ENCODE measurements at regions not wholly inside any gene's neighbourhood (a gene's known extent, or its start where the extent isn't known, plus 50 kb on each side); places are given as distances from the start of the nearest gene placed in this dataset.

DNA sequence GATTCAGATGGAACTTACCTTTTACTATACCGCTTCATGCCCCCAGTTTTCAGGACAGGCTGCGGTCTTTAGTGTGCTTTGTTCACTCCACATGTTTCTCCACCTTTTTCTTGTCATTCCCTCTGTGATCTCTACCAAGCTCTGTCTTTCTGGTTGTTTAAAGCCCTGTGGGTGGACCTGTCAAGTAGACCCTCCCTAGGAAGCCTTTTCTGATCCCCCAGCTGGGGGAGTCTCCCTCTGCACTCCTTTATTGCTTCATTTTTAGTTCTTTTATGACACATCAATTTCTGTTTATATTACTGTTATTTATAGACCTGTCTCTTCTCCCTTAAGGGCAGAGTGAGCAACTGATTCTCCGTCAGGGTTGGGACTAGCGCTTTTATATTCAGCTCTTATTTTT, 150.2 kb downstream of the C4orf33 start:
- no peak overlapping the region for H3K4me3 ChIP-seq (replicated peaks; ENCODE audit: low read depth, low read length)
- TF ChIP-seq, protein P1, sequence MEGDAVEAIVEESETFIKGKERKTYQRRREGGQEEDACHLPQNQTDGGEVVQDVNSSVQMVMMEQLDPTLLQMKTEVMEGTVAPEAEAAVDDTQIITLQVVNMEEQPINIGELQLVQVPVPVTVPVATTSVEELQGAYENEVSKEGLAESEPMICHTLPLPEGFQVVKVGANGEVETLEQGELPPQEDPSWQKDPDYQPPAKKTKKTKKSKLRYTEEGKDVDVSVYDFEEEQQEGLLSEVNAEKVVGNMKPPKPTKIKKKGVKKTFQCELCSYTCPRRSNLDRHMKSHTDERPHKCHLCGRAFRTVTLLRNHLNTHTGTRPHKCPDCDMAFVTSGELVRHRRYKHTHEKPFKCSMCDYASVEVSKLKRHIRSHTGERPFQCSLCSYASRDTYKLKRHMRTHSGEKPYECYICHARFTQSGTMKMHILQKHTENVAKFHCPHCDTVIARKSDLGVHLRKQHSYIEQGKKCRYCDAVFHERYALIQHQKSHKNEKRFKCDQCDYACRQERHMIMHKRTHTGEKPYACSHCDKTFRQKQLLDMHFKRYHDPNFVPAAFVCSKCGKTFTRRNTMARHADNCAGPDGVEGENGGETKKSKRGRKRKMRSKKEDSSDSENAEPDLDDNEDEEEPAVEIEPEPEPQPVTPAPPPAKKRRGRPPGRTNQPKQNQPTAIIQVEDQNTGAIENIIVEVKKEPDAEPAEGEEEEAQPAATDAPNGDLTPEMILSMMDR (IDR thresholded peaks at IDR 0.05; ENCODE audit: low read length, missing control alignments) = no peak
- DNase-seq (ENCODE audit: low read depth) = no peak

DNA sequence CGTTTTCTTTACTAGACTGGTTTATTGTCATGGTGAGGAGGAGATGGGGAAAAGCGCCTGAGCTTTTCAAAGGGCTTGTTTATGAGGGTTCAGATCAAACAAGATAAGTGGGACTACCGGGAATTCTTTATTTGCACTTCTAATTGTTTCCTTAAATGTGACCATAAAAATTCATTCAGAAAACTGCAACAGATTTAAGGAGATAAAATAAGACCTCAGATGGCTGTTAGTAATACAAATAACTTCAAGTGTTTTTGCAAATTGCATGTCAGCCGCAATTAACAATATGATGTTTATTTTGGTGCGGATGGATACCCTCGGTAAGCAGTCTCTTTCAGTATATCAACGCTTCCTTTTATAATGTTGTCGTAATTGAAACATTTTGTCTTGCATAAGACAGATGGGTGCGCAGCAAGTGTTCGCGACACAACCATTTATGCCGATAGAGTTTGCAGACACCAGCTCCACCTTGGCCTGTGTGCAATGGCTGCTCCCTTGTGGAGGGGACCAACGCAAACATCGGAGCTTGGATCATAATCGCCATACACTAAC, 151.0 kb downstream of the C4orf33 start:
- TF ChIP-seq, protein P1 (IDR thresholded peaks at IDR 0.05; ENCODE audit: low read length, missing control alignments) = no peak
- DNase-seq (ENCODE audit: low read depth) = no peak
- no peak overlapping the region for H3K4me3 ChIP-seq (replicated peaks; ENCODE audit: low read depth, low read length)

DNA sequence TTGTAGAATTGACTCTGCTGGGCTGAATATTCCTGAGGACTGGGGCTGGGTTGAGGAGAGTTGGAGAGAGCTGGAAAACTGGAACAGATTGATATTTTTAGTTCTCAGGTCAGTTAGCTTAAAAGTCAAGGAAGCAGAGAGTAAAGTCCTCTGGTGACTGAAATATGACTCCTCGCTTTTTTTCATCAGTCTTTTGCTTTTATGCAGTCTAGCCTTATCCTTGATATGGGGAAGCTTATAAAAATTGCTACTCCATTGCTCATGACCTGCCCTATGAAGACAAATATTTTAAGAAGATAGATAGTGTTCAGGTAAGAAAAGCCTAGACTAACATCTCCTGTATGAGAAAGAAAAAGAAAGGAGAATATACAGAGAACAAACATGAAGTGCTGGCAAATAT, 152.7 kb downstream of the C4orf33 start:
- TF ChIP-seq, protein P1 (IDR thresholded peaks at IDR 0.05; ENCODE audit: low read length, missing control alignments) = no peak
- DNase-seq (ENCODE audit: low read depth) = no peak
- no peak overlapping the region for H3K4me3 ChIP-seq (replicated peaks; ENCODE audit: low read depth, low read length)

DNA sequence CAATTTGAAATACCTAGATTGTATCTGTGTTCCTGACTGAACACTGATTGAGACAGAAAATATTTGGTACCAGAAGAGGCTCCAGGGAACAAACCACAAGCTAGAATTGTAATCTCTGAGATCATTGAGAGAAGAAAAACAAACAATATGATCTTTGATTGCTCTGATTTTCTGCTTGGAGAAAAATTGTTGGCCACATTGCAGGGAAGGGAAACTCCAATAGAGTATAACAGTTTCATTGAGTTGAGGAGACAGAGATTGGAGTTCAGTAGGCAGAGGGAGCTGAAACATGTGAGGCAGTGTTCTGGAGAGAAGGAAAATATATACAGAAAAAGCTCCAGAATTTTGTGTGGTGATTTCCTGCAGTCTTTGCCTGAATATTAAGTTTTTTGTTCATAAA, 158.2 kb downstream of the C4orf33 start:
- no peak for DNase-seq (ENCODE audit: low read depth)
- no peak overlapping the region for H3K4me3 ChIP-seq (replicated peaks; ENCODE audit: low read depth, low read length)
- TF ChIP-seq, protein P1 (IDR thresholded peaks at IDR 0.05; ENCODE audit: low read length, missing control alignments) = no peak

DNA sequence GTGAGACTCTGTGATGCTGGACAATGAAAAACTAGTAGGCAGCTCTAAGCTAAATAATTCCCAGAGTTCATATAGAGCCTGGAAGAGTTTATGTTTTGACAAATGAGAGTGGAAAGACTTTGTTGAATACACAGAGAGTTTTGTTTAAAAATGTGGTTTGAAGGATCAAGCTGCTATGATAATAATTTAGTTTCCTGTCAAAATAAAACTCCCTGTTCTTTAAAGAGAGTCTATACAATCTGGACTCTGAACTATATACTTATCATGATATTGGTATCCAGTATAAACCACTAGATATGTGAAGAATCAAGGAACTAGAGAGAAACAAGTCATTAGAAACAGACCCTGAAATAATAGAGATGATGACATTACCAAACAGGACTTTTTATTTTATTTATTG, 158.6 kb downstream of the C4orf33 start:
- TF ChIP-seq, protein P1 (IDR thresholded peaks at IDR 0.05; ENCODE audit: low read length, missing control alignments) = no peak
- H3K4me3 ChIP-seq (replicated peaks; ENCODE audit: low read depth, low read length) = no peak overlapping the region
- no peak for DNase-seq (ENCODE audit: low read depth)

DNA sequence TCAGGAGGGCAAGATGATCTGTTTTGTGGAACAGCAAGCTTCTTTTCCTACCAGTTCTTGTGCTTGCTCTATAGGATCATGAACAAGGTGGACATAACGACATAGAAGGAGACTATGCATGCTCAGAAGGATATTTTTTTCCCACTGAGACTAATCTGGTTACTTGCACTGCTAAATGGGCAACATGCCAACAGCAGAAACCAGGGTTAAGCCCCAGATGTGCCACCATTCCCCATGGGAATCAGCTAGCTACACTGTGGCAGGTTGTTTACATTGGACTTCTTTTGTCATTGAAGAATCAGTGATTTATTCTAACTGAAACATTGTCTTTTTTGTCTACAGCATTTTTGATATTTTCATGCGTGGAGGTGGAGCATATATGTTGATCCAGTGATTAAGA, 165.6 kb downstream of the C4orf33 start:
- DNase-seq (ENCODE audit: low read depth) = no peak
- H3K4me3 ChIP-seq (replicated peaks; ENCODE audit: low read depth, low read length) = no peak overlapping the region
- TF ChIP-seq, protein P1 (IDR thresholded peaks at IDR 0.05; ENCODE audit: low read length, missing control alignments) = no peak

DNA sequence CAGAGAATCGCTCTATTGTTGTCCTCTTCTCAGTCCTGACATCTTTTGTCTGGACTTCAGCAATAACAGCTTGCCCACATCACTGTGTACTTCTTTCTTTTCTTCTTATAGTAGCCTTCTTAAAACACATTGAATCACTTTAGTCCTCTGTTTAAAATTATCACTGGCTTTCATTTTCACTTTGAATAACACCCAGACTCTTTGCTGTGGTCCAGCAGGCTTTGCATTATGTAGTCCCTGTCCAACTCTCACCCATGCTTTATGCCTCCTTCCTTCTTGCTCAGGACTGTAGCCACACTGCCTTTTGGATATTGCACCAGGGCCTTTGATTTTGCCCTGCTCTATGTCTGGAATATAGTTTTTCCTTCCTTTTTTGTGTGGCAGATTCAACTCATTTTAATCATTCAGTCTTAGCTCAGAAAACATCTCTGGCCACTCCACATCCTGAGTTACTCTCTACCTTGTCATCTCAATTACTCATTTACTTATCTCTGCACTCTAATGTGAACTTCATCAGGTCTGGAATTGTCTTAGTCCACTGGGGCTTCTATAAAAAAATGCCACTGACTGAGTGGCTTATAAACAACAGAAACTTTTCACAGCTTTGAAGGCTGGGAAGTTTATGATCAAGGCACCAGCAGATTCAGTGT, 168.2 kb downstream of the C4orf33 start:
- TF ChIP-seq, protein P1 (IDR thresholded peaks at IDR 0.05; ENCODE audit: low read length, missing control alignments) = no peak
- no peak overlapping the region for H3K4me3 ChIP-seq (replicated peaks; ENCODE audit: low read depth, low read length)
- DNase-seq (ENCODE audit: low read depth) = no peak
